ENCODE measurements at regions not wholly inside any gene's neighbourhood (a gene's known extent, or its start where the extent isn't known, plus 50 kb on each side); places are given as distances from the start of the nearest gene placed in this dataset.

DNA sequence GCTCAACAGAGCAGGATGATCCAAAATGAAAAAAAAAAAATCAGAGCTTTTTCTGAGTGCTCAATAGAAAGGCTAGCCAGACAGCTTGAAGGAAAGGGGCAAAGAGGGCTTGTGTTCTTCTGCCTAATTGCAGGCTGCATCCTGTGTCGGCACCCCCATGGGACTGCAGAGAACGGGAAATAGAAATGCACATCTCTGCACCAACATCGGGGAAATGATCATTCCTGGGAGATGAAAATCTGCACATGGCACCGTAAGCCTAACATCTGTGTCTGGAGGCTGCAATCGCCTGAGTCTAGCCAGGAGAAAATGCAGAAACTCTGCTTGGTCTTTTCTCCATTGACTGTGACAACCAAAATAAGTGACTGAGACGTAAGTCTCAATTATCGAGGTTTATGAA lies 243.9 kb downstream of the ICE1 start:
- no peak for DNase-seq (ENCODE audit: insufficient read length, low spot score)
- FAIRE-seq, result no peak

DNA sequence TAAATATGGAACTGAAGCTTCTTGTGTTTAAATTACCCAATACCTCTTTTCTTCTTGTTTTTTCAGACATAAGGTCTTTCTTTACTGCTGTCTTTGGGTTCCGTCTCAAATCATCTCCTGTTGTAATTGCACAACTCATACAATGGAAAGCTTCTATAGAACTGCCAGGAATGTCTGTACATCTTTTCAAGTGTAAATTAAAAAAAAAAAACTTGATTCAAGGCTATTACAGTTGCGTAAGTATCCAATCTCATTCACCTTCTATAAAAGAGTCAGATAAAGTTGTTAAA lies 243.5 kb downstream of the ICE1 start:
- DNase-seq (ENCODE audit: insufficient read length, low spot score) (no peak), FAIRE-seq (no peak)

DNA sequence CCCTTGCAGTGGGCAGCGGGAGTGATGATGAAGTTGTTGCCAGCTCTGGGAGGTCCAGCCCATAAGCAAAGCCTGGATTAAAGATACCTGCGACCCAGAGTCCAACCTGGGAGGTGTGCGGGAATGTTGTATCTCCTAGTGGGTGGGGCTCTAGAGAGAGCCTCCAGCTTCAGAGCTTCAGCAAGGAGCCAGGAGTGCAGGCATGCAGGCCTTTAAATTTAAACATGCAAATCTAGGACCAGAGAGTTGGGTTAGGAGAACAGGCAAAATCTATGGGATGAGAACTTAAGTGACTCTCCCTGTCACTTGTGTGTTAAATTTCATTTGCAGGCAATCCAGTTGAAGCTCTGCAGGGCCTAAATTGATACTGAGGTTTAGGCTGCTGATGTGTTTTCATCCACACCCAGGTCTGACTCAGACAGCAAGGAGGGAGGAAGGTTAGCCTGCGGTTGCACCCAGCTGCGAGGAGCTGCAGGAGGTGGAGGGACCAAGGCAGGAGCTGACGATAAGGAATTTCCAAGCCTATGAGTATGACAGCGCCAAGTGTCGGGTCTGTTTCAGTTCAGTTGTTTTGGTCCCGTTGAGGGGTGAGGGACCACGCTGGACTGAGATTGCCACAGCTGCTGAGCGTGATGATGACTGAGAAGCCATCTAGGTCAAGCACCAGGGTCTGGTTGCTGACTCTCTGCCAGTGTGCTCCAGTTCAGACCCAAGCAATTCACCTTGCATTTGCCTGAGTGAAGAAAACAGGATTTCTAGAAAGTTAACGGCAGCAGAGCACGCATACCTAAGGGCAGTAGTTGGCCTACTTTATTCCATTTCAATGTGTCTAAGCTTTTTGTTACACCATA lies 243.0 kb downstream of the ICE1 start:
- DNase-seq (ENCODE audit: insufficient read length, low spot score) (no peak), FAIRE-seq (no peak)

DNA sequence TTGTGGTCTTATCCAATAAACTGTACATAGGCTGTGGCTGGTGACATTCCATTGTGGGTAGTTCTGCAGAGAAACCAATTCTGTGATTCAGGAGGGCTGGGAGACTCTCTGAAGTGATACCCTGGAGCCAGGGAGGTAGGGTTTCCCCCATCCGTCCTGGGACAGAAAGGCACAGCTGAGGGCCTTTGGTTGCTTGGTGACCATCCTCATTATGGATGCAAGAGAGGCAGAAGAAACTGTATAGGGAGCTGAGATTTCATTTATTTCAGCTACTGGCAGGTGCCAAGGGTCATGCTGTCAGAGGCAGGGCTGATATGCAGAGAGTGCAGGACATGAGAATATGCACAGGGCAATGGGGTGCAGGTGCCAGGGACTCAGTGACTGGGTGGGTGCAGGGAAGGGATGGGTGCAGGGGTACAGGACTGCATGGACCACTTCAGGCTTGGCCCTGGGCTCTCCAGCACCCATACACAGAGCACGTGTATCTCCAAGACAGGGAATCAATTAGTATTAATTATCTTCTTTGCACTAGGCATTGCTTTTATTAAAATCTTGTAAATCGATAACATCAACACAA lies 236.5 kb downstream of the ICE1 start:
- DNase-seq (ENCODE audit: insufficient read length, low spot score) (no peak), FAIRE-seq (peak; percentile 55)

DNA sequence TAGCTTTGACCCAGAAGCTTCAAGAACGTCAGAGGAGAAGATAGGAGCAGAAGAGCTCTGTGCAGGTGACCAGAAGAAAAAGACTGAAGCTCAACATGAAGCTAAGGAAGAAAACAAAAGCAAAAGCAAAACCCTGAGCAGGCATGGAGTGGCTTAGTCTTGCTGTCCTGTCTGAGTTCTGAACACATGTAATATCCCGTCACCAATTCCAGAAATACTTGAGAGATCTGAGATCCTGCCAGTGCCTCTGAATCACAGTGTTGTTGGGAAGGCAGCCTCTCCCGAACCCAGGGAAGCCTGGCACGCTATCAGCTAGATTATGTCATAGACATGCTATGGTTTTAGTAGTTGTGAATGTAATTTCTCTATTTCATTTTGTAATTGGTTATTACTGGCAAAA lies 235.7 kb downstream of the ICE1 start:
- no peak for FAIRE-seq
- DNase-seq (ENCODE audit: insufficient read length, low spot score), result no peak

DNA sequence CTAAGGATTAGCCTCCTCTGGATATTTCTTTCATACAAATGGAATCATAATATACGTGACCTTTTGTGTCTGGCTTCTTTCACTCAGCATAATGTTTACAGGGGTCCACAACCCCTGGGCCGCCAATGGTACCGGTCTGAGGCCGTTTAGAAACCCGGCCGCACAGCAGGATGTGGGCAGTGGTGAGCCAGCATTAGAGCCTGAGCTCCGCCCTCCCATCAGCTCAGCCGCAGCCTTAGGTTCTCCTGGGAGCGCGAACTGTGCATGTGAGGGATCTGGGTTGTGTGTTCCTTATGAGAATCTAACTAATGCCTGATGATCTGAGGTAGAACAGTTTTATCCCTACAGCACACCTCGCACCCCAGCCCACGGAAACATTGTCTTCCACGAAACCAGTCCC lies 229.7 kb downstream of the ICE1 start:
- DNase-seq (ENCODE audit: insufficient read length, low spot score) (no peak), FAIRE-seq (no peak)

DNA sequence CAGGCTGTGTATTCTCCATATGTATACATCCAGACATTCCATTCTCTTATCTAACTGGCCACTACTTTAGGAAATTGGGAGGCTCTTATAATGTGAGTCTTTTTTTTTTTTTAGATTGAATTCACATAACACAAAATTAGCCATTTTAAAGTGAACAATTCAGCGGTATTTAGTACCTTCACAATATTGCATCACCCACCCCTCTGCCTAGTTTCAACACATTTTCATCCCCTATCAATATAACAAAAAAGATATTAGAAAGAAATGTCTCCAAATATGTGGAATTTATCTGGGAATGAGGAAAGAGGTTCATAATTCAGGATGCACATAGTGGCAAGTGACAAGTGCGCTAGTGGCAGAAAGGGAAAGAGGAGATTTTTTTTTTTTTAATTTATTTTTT lies 228.5 kb downstream of the ICE1 start:
- FAIRE-seq, result no peak
- no peak for DNase-seq (ENCODE audit: insufficient read length, low spot score)

DNA sequence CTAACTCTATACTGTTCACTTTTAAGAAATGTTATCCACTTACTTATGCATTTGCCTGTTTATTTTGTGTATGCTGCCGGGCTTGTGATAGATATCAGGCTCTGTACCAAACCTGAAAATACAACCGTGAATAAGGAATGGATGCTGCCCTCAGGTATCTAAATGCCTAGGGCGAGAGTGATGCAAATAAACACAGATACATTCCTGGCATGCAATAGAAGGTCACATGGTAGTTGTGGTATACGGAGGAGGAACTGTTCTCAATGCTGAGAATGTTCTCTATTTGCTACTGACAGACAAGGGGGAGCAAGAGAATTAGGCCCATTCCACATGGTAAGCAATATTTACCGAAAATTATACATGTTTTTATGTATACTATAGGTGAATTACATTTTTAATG lies 227.8 kb downstream of the ICE1 start:
- FAIRE-seq, result peak; percentile 38

DNA sequence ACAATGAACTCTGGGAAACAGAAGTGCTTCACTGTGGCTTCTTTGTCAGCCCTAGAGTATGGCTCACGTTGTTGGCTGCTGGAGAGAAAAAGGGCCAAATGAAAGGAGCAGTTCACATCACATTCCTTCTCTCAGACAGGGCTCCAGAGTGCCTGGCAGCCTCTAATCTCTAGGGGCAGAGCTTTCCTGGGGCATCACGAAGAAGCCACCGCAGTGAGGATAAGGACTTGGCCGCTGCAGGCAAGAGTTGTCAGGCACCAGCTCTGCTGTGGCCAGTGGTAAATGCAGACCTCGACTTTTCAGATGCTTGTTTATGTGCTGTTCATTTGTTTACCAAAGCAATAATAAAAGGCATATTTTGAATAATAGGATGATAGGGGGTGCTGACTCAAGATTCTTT lies 227.2 kb downstream of the ICE1 start:
- DNase-seq (ENCODE audit: insufficient read length, low spot score) (no peak), FAIRE-seq (no peak)

More for the DNA sequence above, 227.8 kb downstream of the ICE1 start:
- DNase-seq (ENCODE audit: insufficient read length, low spot score), result no peak

DNA sequence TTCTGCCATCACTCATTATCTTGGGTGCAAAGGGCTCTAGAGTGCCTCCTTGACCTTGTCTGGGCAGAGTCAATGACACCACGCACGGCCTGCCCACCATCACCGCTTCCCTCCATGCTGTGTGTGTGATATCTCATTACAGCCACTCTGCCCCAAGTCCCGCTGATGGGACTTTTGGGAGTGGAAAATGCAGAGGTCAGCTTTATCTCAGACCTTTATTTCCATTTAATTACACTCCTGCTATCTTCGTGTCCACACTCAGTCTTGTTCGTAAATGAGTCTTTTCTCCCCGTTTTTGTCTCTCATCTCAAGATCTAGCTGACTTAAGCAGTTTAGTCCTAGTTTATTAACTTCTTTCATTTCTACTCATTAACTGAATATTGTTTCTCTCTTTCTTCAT lies 226.2 kb downstream of the ICE1 start:
- FAIRE-seq (no peak), DNase-seq (ENCODE audit: insufficient read length, low spot score) (no peak)

DNA sequence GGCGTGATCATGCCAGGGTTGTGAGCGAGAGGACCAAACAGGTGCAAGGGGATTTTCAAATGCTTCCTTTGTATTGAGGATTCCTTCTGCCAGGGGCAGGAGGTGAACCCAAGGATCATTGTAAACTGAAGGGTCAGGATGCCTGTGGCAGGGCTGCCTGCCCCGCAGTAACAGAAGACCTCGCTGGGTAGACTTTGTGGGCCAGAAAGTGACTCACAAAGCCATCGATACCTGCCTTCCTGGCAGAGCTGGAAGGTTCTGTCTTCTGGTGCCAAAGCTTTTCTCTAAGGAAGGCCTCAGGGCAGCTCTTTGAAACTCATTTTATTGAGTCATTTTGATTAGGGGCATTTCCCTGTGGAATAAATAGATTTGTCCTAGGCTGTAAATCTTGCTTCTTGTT lies 223.4 kb downstream of the ICE1 start:
- FAIRE-seq (no peak), DNase-seq (ENCODE audit: insufficient read length, low spot score) (no peak)

DNA sequence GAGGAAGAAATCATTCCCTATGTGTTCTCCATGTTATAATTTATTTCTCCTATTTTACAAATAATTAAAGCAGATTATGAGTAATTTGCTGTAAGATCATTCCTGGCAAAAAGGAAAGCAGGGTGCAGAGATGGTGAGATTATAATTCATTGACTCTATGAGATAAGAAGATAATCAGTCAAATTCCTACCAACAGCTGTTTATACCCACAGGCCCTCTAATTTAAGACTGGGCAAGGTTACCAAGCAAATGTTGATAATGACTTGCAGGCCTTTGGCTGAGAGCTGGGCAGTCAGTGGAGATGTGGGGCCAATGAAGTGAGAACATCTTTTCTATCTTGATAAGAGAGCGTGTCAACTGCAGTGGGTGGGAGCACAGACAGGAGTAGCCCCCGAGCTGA lies 222.7 kb downstream of the ICE1 start:
- DNase-seq (ENCODE audit: insufficient read length, low spot score), result no peak
- no peak for FAIRE-seq

DNA sequence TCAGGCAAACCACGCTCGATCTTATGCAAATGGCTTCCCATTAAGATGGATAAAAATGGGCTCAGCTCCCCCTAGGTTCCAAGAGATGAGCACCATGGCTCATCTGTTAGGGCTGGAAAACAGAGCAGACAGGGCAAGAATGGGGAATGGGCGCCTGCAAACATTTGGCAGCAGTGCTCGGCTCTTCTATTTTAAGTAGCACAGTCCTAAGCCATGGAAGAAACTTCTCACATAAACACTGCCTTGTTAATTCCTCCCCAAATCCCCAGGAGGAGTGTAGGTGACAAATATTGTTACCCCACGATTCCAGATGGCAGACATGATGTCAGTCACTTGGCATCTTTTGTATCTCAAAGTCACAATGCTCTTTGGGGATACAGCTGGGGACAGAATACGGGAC lies 221.8 kb downstream of the ICE1 start:
- FAIRE-seq, result no peak
- no peak for DNase-seq (ENCODE audit: insufficient read length, low spot score)

DNA sequence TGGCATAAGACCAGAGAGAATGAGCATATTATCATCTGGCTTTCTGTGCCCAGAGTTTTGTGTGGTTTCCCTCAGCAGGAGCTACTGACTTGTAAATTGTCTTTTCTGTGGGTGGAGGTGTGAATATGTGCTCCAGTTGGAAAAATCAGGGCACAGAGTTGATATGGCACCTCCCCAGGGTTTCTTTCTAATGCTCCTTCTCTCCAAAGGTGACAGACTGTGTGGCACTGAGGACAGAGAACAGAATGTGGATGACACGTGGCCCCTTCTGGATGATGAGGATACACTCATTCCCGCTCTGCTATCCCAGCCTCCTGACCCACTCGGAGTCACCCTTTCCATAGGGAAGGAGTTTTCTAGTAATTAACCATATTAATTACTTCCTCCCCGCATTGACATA lies 221.0 kb downstream of the ICE1 start:
- no peak for DNase-seq (ENCODE audit: insufficient read length, low spot score)

DNA sequence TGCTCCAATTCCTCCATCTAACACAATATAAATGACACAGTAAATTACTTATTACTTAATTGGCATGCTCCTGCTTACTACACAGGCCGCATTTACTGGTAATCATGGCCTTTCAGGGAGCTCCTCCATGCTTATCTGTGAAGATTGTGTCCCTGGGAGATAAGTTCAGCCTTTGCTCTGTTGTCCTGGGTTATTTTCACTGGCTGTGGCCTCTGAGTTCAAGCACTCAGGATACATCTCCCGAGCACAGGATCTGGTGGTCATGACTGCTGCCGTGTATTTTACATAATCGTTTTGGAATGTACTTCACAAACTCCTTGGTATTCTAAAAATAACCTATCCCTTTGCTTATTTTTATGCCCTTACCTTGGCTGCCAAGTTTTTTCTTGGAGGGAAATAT lies 215.7 kb downstream of the ICE1 start:
- no peak for FAIRE-seq

More for the DNA sequence above, 221.0 kb downstream of the ICE1 start:
- FAIRE-seq, result no peak

DNA sequence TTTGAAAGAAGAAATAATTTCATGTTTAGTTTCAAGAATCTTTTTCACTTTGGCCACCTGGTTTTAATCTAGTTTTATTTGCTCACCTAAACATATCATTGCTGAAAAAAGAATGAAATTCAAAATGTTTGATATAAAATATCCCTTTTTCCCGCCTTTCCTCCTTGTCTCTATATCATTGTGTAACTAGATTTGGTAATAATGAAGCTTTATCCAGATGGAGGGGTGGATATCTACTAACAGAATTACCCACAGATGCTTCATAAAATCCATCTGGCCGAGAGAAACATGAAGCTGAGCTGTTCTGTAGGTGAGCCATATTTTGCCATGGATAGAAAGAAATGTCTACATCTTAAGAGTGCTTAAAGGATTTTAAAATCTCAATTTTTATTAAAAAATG lies 214.7 kb downstream of the ICE1 start:
- FAIRE-seq (no peak), DNase-seq (ENCODE audit: insufficient read length, low spot score) (no peak)

More for the DNA sequence above, 215.7 kb downstream of the ICE1 start:
- DNase-seq (ENCODE audit: insufficient read length, low spot score), result no peak

DNA sequence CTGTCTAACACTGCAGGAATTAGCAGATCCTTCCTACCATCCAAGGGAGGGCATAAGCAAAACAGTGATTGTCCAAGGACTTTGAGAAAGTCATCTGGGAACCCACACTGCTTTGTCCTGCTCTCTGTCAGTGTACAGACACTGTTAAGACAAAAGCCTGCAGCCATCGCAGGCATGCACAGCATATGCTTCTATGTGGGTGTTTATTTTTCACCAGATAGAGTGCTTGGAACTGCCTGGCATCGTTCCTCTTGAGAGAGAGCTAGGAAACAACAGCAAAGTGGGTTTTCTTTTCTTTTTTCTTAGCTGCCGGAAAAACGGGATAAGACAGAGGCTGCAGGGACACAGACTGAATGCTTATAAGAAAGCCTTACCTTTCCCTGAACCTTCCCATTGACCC lies 212.3 kb downstream of the ICE1 start:
- no peak for FAIRE-seq

DNA sequence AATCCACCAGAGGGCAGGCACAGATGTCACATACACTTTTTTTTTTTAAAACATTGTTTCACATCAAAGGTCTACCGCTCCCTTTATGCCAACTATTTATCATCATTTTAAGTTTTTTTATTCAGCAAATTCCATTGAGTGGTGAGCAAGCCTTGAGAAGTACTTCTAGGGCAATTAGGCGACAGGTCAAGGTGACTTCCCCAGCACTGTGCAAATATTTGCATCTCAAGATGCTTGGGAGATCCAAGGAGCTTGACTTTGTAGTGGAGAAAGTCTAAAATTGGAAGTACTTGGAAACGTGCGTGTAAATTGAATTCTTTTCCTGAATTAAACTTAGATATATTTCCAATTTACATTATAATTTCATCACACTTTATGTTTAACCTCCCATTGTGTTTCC lies 211.1 kb downstream of the ICE1 start:
- FAIRE-seq (no peak), DNase-seq (ENCODE audit: insufficient read length, low spot score) (no peak)

More for the DNA sequence above, 212.3 kb downstream of the ICE1 start:
- no peak for DNase-seq (ENCODE audit: insufficient read length, low spot score)

DNA sequence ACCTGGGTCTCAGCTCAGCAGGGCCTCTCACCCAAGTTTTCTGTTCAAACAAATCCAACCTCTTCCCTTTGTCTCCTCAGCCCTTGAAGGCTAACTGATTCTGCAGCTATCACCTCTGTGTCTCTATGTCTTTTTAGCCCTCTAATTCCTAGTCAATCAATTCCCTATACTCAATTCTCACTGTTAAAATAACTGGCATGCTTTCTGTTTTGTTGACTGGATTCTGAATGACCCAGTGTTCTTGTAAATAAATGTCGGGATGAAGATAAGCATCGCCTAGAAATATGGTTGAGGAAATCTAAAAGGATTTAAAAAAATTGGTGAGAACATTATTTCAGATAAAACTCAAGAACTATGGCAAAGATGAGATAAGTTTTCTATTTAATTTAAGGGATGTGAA lies 210.2 kb downstream of the ICE1 start:
- FAIRE-seq, result no peak
- no peak for DNase-seq (ENCODE audit: insufficient read length, low spot score)

DNA sequence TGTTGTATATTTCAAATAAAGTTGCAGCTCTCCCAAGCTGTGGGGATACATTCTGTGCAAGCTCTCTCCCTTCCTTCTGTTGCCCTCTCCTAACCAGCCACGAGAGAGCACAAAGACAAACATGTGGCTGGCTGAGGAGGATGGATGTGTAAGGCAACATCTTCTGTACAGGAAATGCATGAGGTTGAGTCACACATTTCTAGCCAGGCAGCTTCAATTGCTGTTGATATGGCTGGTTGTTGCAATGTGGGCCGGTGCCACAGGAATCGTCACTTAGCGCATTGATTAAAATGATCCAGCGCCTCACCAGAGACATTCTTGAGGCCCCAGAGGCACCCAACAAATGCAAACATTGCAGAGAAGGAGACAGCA lies 207.1 kb downstream of the ICE1 start:
- FAIRE-seq, result peak; percentile 31
- DNase-seq (ENCODE audit: insufficient read length, low spot score), result no peak

DNA sequence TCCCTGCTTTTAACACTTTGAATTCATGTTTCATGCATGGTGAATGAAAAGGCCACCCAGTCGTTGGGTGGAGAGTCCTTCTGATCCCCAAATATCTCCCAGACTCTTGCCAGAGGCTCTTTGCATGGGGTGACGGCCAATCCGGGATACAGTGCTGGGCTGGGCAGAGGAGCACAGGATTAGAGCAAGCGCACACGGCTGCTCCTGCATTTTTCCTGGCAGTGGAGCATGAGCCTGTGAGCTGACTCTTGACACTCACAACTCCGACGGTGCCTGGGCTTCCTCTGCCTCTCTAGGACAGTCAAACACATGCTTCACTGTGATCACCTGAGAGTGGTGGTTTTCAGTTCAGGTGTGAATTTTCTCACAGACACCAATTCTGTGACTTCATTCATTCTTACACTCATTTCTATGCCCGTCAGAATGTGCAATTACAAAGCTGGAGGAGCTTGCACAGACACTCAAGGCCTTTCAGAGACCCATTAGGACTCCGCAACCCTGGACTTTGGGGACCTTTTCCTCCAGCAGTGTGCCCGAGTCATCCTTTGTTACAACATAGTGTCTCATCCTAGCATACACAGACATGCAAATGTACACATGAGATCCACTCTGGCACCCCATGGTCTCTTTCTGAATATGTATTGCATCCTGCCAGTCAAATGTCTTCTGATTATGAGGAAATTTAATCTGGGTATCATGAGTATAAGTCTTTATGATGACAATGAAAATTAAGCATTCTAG lies 206.6 kb downstream of the ICE1 start:
- no peak for DNase-seq (ENCODE audit: insufficient read length, low spot score)
- no peak for FAIRE-seq

DNA sequence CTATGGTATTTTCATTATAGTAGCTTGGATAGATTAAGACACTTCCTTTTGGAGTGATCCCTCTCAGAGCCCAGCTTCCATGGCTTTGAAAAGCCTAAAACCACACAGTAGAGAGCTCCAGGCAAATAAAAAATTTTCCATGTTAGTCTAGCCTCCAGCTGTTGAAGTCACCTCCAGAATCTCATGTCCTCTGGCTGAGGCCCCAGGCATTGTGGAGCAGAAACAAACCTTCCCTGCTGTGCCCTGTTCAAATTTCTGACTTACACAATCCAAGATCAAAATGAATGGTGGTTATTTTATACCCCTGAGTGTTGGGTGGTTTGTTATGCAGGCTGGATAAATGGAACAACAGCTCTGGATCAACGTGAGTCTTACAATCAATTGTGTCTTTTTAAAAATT lies 203.9 kb downstream of the ICE1 start:
- no peak for DNase-seq (ENCODE audit: insufficient read length, low spot score)
- no peak for FAIRE-seq
